Stimulated activated CD4-positive, alpha-beta T cell treated with anti-CD3 and anti-CD28 coated beads, Interleukin-12 subunit alpha, Interleukin-12 subunit beta, amount 100 ng/mL, for 4 hours (primary cell): ENCODE measurements at regions not wholly inside any gene's neighbourhood (a gene's known extent, or its start where the extent isn't known, plus 50 kb on each side); places are given as distances from the start of the nearest gene placed in this dataset.

Experiments
- DNase-seq: peaks from one replicate; pipeline ENCODE4 v3.0.0-alpha.2; 2020

GRCh38 chr13:97057176-97057575 is 62.9 kb upstream of the OXGR1 start:
- no peak for DNase-seq

GRCh38 chr13:97058391-97058790 is 64.1 kb upstream of the OXGR1 start:
- no peak for DNase-seq

GRCh38 chr13:97058926-97059325 is 64.7 kb upstream of the OXGR1 start:
- no peak for DNase-seq

GRCh38 chr13:97067017-97067895 is 73.0 kb upstream of the OXGR1 start:
- no peak for DNase-seq

GRCh38 chr13:97068151-97068550 is 73.9 kb upstream of the OXGR1 start:
- no peak for DNase-seq

- no peak for DNase-seq
These were observed 75.0 kb upstream of the OXGR1 start for GRCh38 chr13:97069050-97069815.

- no peak for DNase-seq
These were observed 78.0 kb upstream of the OXGR1 start for GRCh38 chr13:97072297-97072696.

- no peak for DNase-seq
These were observed 80.3 kb upstream of the OXGR1 start for GRCh38 chr13:97074618-97075017.

- no peak for DNase-seq
These were observed 82.6 kb upstream of the OXGR1 start for GRCh38 chr13:97076898-97077297.

- DNase-seq: no peak
These were observed 83.1 kb upstream of the OXGR1 start for GRCh38 chr13:97077341-97077740.

GRCh38 chr13:97079726-97080125 is 85.5 kb upstream of the OXGR1 start:
- DNase-seq: no peak

- no peak for DNase-seq
These were observed 88.4 kb upstream of the OXGR1 start for GRCh38 chr13:97082461-97083207.

- no peak for DNase-seq
These were observed 96.9 kb upstream of the OXGR1 start for GRCh38 chr13:97091196-97091595.

- DNase-seq: no peak
These were observed 106.5 kb upstream of the OXGR1 start for GRCh38 chr13:97100821-97101220.

GRCh38 chr13:97101912-97102708 is 107.8 kb upstream of the OXGR1 start:
- DNase-seq: no peak

GRCh38 chr13:97106323-97106722 is 112.0 kb upstream of the OXGR1 start:
- DNase-seq: no peak

- no peak for DNase-seq
These were observed 113.7 kb upstream of the OXGR1 start for GRCh38 chr13:97107815-97108529.

- DNase-seq: no peak
These were observed 113.6 kb upstream of the MBNL2 start for GRCh38 chr13:97108530-97108900.

GRCh38 chr13:97109256-97109655 is 112.9 kb upstream of the MBNL2 start:
- DNase-seq: no peak

- DNase-seq: peak; percentile 83
These were observed 112.2 kb upstream of the MBNL2 start for GRCh38 chr13:97109841-97110492.

- DNase-seq: no peak
These were observed 111.2 kb upstream of the MBNL2 start for GRCh38 chr13:97110936-97111335.
